SK-N-SH (cell line): ENCODE measurements at regions not wholly inside any gene's neighbourhood (a gene's known extent, or its start where the extent isn't known, plus 50 kb on each side); places are given as distances from the start of the nearest gene placed in this dataset.

Experiments
- CTCF ChIA-PET: fragments of 300-600, 350-600 bp; formaldehyde crosslinking; extraction: SDS; loops from one replicate; lab custom pipeline; 2021; lab: Yijun Ruan, JAX
- POLR2A ChIA-PET: fragments of 350-600 bp; sonication (Branson Sonifier 250); formaldehyde crosslinking; extraction: SDS; loops from one replicate; lab custom pipeline; 2020; ENCODE audit warnings: antibody characterized with exemption, inconsistent platforms; lab: Yijun Ruan, JAX
- DNase-seq: peaks from one replicate; pipeline ENCODE4 v3.0.0; 2012
- H2AFZ ChIP-seq: fragments of 200-600 bp; sonication (generic); 2 replicates; pipeline ENCODE4 v1.8.1; 2016; ENCODE audit warnings: antibody characterized with exemption, mild to moderate bottlenecking, low read depth
- H3F3A ChIP-seq: fragments of 200-600 bp; sonication (generic); replicated peaks from 2 replicates; pipeline ENCODE3; 2016; ENCODE audit warnings: antibody characterized with exemption, mild to moderate bottlenecking; ENCODE audit not compliant: insufficient read depth
- H3K27ac ChIP-seq, 2 experiments: fragments of 200-500 bp in 1 of 2; fragments of 200-600 bp in 1 of 2; sonication (Bioruptor generic) in 1 of 2; sonication (generic), shearing (Covaris generic) in 1 of 2; 2 replicates each; pipeline versions ENCODE4 v1.5.1 to v1.6.1; 2014 to 2016; ENCODE audit warnings: low read depth in 2 of 2, inconsistent platforms in 1 of 2, low read length in 1 of 2, mild to moderate bottlenecking in 1 of 2, mixed read lengths in 1 of 2
- H3K27me3 ChIP-seq: fragments of 200-600 bp; sonication (generic), shearing (Covaris generic); 2 replicates; pipeline ENCODE4 v1.6.1; 2016; ENCODE audit warnings: mixed run types; ENCODE audit not compliant: insufficient read depth
- H3K36me3 ChIP-seq, 2 experiments: fragments of 200-500 bp in 1 of 2; fragments of 200-600 bp in 1 of 2; sonication (Bioruptor generic) in 1 of 2; sonication (generic) in 1 of 2; replicated peaks in 1 of 2; 2 replicates each; pipeline versions ENCODE3 to v1.5.1; 2014 to 2016; ENCODE audit warnings: low read length in 1 of 2, mild to moderate bottlenecking in 1 of 2; ENCODE audit not compliant: insufficient read depth in 2 of 2, control insufficient read depth in 1 of 2
- H3K4me1 ChIP-seq, 2 experiments: fragments of 200-500 bp in 1 of 2; fragments of 200-600 bp in 1 of 2; sonication (Bioruptor generic) in 1 of 2; sonication (generic), shearing (Covaris generic) in 1 of 2; 2 replicates each; pipeline versions ENCODE4 v1.5.1 to v1.6.1; 2014 to 2016; ENCODE audit warnings: low read depth in 1 of 2, low read length in 1 of 2, mixed run types in 1 of 2; ENCODE audit not compliant: insufficient read depth in 2 of 2, control insufficient read depth in 1 of 2
- H3K4me2 ChIP-seq: fragments of 200-600 bp; sonication (generic), shearing (Covaris generic); 2 replicates; pipeline ENCODE4 v1.6.1; 2017; ENCODE audit warnings: mixed run types
- H3K4me3 ChIP-seq, 2 experiments: fragments of 200-500 bp in 1 of 2; fragments of 200-600 bp in 1 of 2; sonication (Bioruptor generic) in 1 of 2; sonication (generic), shearing (Covaris generic) in 1 of 2; 2 replicates each; pipeline versions ENCODE4 v1.5.1 to v1.8.1; 2014 to 2016; ENCODE audit warnings: low read depth in 2 of 2, inconsistent platforms in 1 of 2, low read length in 1 of 2, mild to moderate bottlenecking in 1 of 2, mixed read lengths in 1 of 2, moderate library complexity in 1 of 2
- H3K79me2 ChIP-seq: fragments of 200-600 bp; sonication (generic); 2 replicates; pipeline ENCODE4 v1.8.1; 2017; ENCODE audit warnings: mild to moderate bottlenecking; ENCODE audit not compliant: insufficient read depth
- H3K9ac ChIP-seq: fragments of 200-600 bp; sonication (generic); 2 replicates; pipeline ENCODE4 v1.6.1; 2017; ENCODE audit warnings: mixed run types
- H3K9me2 ChIP-seq: fragments of 200-600 bp; sonication (generic); 2 replicates; pipeline ENCODE4 v1.6.1; 2017; ENCODE audit warnings: mixed run types
- H3K9me3 ChIP-seq: fragments of 200-600 bp; sonication (generic); 2 replicates; pipeline ENCODE4 v1.6.1; 2017; ENCODE audit warnings: mixed run types, mild to moderate bottlenecking, moderate library complexity
- H4K20me1 ChIP-seq: fragments of 200-600 bp; sonication (generic); 2 replicates; pipeline ENCODE4 v1.6.1; 2017; ENCODE audit warnings: mild to moderate bottlenecking, mixed run types; ENCODE audit not compliant: insufficient read depth
- CHD2 ChIP-seq: fragments of 150-350 bp; IDR thresholded peaks from 2 replicates; pipeline ENCODE4 v1.6.1; 2018; ENCODE audit warnings: low read length; ENCODE audit not compliant: partially characterized antibody
- CTCF ChIP-seq: fragments of 200-600 bp; sonication (generic); IDR thresholded peaks from 2 replicates; pipeline ENCODE4 v1.6.1; 2017; ENCODE audit warnings: antibody characterized with exemption, mild to moderate bottlenecking, moderate library complexity
- EP300 ChIP-seq, 2 experiments: IDR thresholded peaks; 2 replicates each; pipeline versions ENCODE4 v1.4.0 to v1.6.1; 2012; ENCODE audit warnings: borderline replicate concordance in 1 of 2, low read depth in 1 of 2, low read length in 1 of 2
- FOSL2 ChIP-seq: IDR thresholded peaks from 2 replicates; pipeline ENCODE4 v1.4.0; 2012; ENCODE audit warnings: low read depth, mild to moderate bottlenecking, moderate library complexity, borderline replicate concordance
- FOXJ3 ChIP-seq: sonication (generic); formaldehyde crosslinking; IDR thresholded peaks from 2 replicates; pipeline ENCODE4 v1.5.1; 2020; ENCODE audit warnings: mild to moderate bottlenecking, missing genetic modification reagents
- GABPA ChIP-seq: IDR thresholded peaks from 2 replicates; pipeline ENCODE4 v1.4.0; 2012; ENCODE audit warnings: low read depth, mild to moderate bottlenecking
- GATA2 ChIP-seq: sonication (generic); formaldehyde crosslinking; IDR thresholded peaks from 2 replicates; pipeline ENCODE4 v1.5.0; 2020; ENCODE audit warnings: mild to moderate bottlenecking, missing genetic modification reagents
- MEF2A ChIP-seq: IDR thresholded peaks from 2 replicates; pipeline ENCODE4 v1.4.0; 2012; ENCODE audit warnings: low read depth, borderline replicate concordance
- NFIC ChIP-seq: IDR thresholded peaks from 2 replicates; pipeline ENCODE4 v1.4.0; 2012; ENCODE audit warnings: borderline replicate concordance
- POLR2AphosphoS5 ChIP-seq: IDR thresholded peaks from 2 replicates; pipeline ENCODE4 v1.6.1; 2012; ENCODE audit warnings: low read depth, low read length
- RAD21 ChIP-seq: IDR thresholded peaks from 2 replicates; pipeline ENCODE4 v1.6.1; 2012; ENCODE audit warnings: mild to moderate bottlenecking, low read length
- RCOR1 ChIP-seq: fragments of 150-350 bp; IDR thresholded peaks from 2 replicates; pipeline ENCODE4 v1.6.1; 2017; ENCODE audit warnings: antibody characterized with exemption, low read length
- RFX5 ChIP-seq: IDR thresholded peaks from 2 replicates; pipeline ENCODE4 v1.6.1; 2012; ENCODE audit warnings: mild to moderate bottlenecking, improper control_type of control experiment, low read length
- RXRA ChIP-seq: IDR thresholded peaks from 2 replicates; pipeline ENCODE4 v1.4.0; 2012; ENCODE audit warnings: low read depth, mild to moderate bottlenecking, borderline replicate concordance
- SMC3 ChIP-seq: IDR thresholded peaks from 2 replicates; pipeline ENCODE4 v1.6.1; 2012; ENCODE audit warnings: low read depth, low read length, improper control_type of control experiment
- TAF1 ChIP-seq: IDR thresholded peaks from 2 replicates; pipeline ENCODE4 v1.6.1; 2012; ENCODE audit warnings: low read depth, mild to moderate bottlenecking, low read length, moderate library complexity, borderline replicate concordance
- USF1 ChIP-seq: IDR thresholded peaks from 2 replicates; pipeline ENCODE4 v1.4.0; 2012; ENCODE audit warnings: low read depth, borderline replicate concordance
- WGBS: methylation state at CpG from one replicate; pipeline ENCODE4 v1.1.6; 2017; ENCODE audit warnings: low lambda C conversion rate; 5-methylcytosine and 5-hydroxymethylcytosine counted together
- TF ChIP-seq, protein P1 (sequence below): IDR thresholded peaks from 2 replicates; pipeline ENCODE4 v1.4.0; 2012; ENCODE audit warnings: low read depth, borderline replicate concordance
- TF ChIP-seq, protein P2 (sequence below): fragments of 150-350 bp; IDR thresholded peaks from 2 replicates; pipeline ENCODE4 v1.6.1; 2016; ENCODE audit warnings: mild to moderate bottlenecking, low read depth, low read length

- H3K4me2 ChIP-seq: no peak overlapping the region
- no peaks in the 10 kb centered on the region for H3K4me1 ChIP-seq
- POLR2A ChIA-PET: no interaction called here
Observed at GRCh38 chr4:81526706-81527105, 55.0 kb upstream of the RASGEF1B start.

More at GRCh38 chr4:81526706-81527105, 55.0 kb upstream of the RASGEF1B start:
- Histone ChIP-seq H3K27ac (no peak overlapping the region), H3K36me3 (no peaks in the 10 kb centered on the region), H3K9me3 (no peaks in the 10 kb centered on the region), H2AFZ (no peak overlapping the region), H3F3A (no peaks in the 10 kb centered on the region), H3K79me2 (no peaks in the 10 kb centered on the region), H3K4me3 (no peak overlapping the region), H3K27me3 (no peaks in the 10 kb centered on the region), H4K20me1 (no peaks in the 10 kb centered on the region), H3K9me2 (no peaks in the 10 kb centered on the region), H3K9ac (no peak overlapping the region)
- TF ChIP-seq GATA2 (CRISPR knock-in tag) (no peak), NFIC (no peak), RCOR1 (no peak), RAD21 (no peak), FOSL2 (no peak), GABPA (no peak), CHD2 (no peak), POLR2AphosphoS5 (no peak), TAF1 (no peak), RXRA (no peak), CTCF (no peak), RFX5 (no peak), SMC3 (no peak), FOXJ3 (no peak), EP300 (IDR thresholded peaks at IDR 0.05; ENCODE audit: borderline replicate concordance in 1 of 2, low read depth in 1 of 2, low read length in 1 of 2) (no peak), USF1 (no peak), MEF2A (no peak)
- TF ChIP-seq, protein P1, sequence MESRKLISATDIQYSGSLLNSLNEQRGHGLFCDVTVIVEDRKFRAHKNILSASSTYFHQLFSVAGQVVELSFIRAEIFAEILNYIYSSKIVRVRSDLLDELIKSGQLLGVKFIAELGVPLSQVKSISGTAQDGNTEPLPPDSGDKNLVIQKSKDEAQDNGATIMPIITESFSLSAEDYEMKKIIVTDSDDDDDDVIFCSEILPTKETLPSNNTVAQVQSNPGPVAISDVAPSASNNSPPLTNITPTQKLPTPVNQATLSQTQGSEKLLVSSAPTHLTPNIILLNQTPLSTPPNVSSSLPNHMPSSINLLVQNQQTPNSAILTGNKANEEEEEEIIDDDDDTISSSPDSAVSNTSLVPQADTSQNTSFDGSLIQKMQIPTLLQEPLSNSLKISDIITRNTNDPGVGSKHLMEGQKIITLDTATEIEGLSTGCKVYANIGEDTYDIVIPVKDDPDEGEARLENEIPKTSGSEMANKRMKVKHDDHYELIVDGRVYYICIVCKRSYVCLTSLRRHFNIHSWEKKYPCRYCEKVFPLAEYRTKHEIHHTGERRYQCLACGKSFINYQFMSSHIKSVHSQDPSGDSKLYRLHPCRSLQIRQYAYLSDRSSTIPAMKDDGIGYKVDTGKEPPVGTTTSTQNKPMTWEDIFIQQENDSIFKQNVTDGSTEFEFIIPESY: no peak
- TF ChIP-seq, protein P2, sequence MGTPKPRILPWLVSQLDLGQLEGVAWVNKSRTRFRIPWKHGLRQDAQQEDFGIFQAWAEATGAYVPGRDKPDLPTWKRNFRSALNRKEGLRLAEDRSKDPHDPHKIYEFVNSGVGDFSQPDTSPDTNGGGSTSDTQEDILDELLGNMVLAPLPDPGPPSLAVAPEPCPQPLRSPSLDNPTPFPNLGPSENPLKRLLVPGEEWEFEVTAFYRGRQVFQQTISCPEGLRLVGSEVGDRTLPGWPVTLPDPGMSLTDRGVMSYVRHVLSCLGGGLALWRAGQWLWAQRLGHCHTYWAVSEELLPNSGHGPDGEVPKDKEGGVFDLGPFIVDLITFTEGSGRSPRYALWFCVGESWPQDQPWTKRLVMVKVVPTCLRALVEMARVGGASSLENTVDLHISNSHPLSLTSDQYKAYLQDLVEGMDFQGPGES: no peak
- CTCF ChIA-PET: no interaction called here
- no peak for DNase-seq
- 4% methylated on average over 2 of the region's 2 CpGs for WGBS
